Fibroblast of the conjunctiva (primary cell): ENCODE measurements at regions not wholly inside any gene's neighbourhood (a gene's known extent, or its start where the extent isn't known, plus 50 kb on each side); places are given as distances from the start of the nearest gene placed in this dataset.
"Not testable (repeated sequence)": the region's sequence is repeated elsewhere in the genome, so short reads cannot be mapped to it uniquely, and the experiment has no call there.

Experiments used
- DNase-seq: peaks from one replicate; pipeline ENCODE4 v3.0.0-alpha.2; 2010; ENCODE audit warnings: low read depth

- DNase-seq: no peak
Measured at GRCh38 chr9:135173066-135173465, 85.6 kb downstream of the OLFM1 start.

- DNase-seq: no peak
Measured at GRCh38 chr9:135174248-135174647, 86.8 kb downstream of the OLFM1 start.

- no peak for DNase-seq
Measured at GRCh38 chr9:135174981-135175380, 87.5 kb downstream of the OLFM1 start.

GRCh38 chr9:135176284-135176683 is 88.8 kb downstream of the OLFM1 start:
- DNase-seq: no peak

GRCh38 chr9:135177562-135177961 is 90.1 kb downstream of the OLFM1 start:
- DNase-seq: not testable (repeated sequence)

GRCh38 chr9:135178498-135178897 is 91.0 kb downstream of the OLFM1 start:
- no peak for DNase-seq

- no peak for DNase-seq
Measured at GRCh38 chr9:135179041-135179440, 91.6 kb downstream of the OLFM1 start.

GRCh38 chr9:135179976-135180375 is 92.5 kb downstream of the OLFM1 start:
- DNase-seq: no peak

- DNase-seq: no peak
Measured at GRCh38 chr9:135180586-135180985, 93.1 kb downstream of the OLFM1 start.

GRCh38 chr9:135181336-135181735 is 93.9 kb downstream of the OLFM1 start:
- DNase-seq: no peak

- DNase-seq: not testable (repeated sequence)
Measured at GRCh38 chr9:135181841-135182240, 94.4 kb downstream of the OLFM1 start.

- DNase-seq: no peak
Measured at GRCh38 chr9:135183069-135183468, 95.6 kb downstream of the OLFM1 start.

GRCh38 chr9:135183528-135184180 is 96.2 kb downstream of the OLFM1 start:
- no peak for DNase-seq

GRCh38 chr9:135184181-135185053 is 96.9 kb downstream of the OLFM1 start:
- no peak for DNase-seq

- DNase-seq: no peak
Measured at GRCh38 chr9:135185060-135185459, 97.6 kb downstream of the OLFM1 start.

GRCh38 chr9:135186248-135187164 is 99.0 kb downstream of the OLFM1 start:
- no peak for DNase-seq

GRCh38 chr9:135187365-135187764 is 99.9 kb downstream of the OLFM1 start:
- DNase-seq: no peak

GRCh38 chr9:135188681-135189151 is 101.2 kb downstream of the OLFM1 start:
- DNase-seq: no peak

- no peak for DNase-seq
Measured at GRCh38 chr9:135189497-135189896, 102.0 kb downstream of the OLFM1 start.

- no peak for DNase-seq
Measured at GRCh38 chr9:135190789-135191577, 103.5 kb downstream of the OLFM1 start.

GRCh38 chr9:135192686-135193085 is 105.2 kb downstream of the OLFM1 start:
- no peak for DNase-seq
